HepG2 (cell line): ENCODE measurements at regions not wholly inside any gene's neighbourhood (a gene's known extent, or its start where the extent isn't known, plus 50 kb on each side); places are given as distances from the start of the nearest gene placed in this dataset.

Experiments
- ATAC-seq: fragments of 200-7000 bp; cut with Tn5 transposase; 3 replicates; pipeline ENCODE4 v1.9.1; 2020; ENCODE audit warnings: mild to moderate bottlenecking, moderate library complexity
- BruUV-seq: library from RNA; stranded (reverse); fragments of 400-500 nt; replicated peaks from 2 replicates; lab custom pipeline; 2021; lab: Mats Ljungman, UMichigan
- CTCF ChIA-PET: fragments of 300-600 bp; formaldehyde crosslinking; extraction: SDS; loops from one replicate; lab custom pipeline; 2021; ENCODE audit warnings: low total read pairs, inconsistent platforms, low intra/inter-chr PET ratio; lab: Yijun Ruan, JAX
- POLR2A ChIA-PET: fragments of 350-600 bp; sonication (Branson Sonifier 250); formaldehyde crosslinking; loops from one replicate; lab custom pipeline; 2020; ENCODE audit warnings: antibody characterized with exemption, inconsistent platforms; lab: Yijun Ruan, JAX
- DNase-seq: peaks from one replicate; pipeline ENCODE4 v3.0.0-alpha.2; 2015; ENCODE audit warnings: low spot score
- FAIRE-seq: peaks from 3 replicates; lab custom pipeline; 2011; peaks lifted over from hg19 to GRCh38; lab: Jason Lieb, UNC
- H2AFZ ChIP-seq: one replicate; pipeline ENCODE4 v1.6.1; 2011; ENCODE audit warnings: low read length, inconsistent platforms
- H3K27ac ChIP-seq: fragments of 300-600 bp; 3 replicates; pipeline ENCODE4 v1.8.0; 2011; ENCODE audit warnings: mixed run types, mild to moderate bottlenecking, mixed read lengths, low read length, inconsistent platforms; ENCODE audit not compliant: insufficient read depth; ENCODE audit errors: extremely low read length
- H3K27me3 ChIP-seq, 2 experiments: fragments of 200-600 bp in 1 of 2; 2 replicates in 1 of 2; 3 replicates in 1 of 2; pipeline versions ENCODE4 v1.6.0 to v1.8.0; 2011; ENCODE audit warnings: low read length in 2 of 2, mild to moderate bottlenecking in 2 of 2, moderate library complexity in 2 of 2, inconsistent platforms in 1 of 2; ENCODE audit not compliant: insufficient read depth in 2 of 2, control insufficient read depth in 1 of 2
- H3K36me3 ChIP-seq, 2 experiments: fragments of 200-600 bp in 1 of 2; replicated peaks in 1 of 2; 2 replicates in 1 of 2; 3 replicates in 1 of 2; pipeline versions ENCODE4 v1.5.1 to v1.8.0; 2011; ENCODE audit warnings: low read length in 2 of 2, inconsistent platforms in 1 of 2; ENCODE audit not compliant: insufficient read depth in 2 of 2, control insufficient read depth in 1 of 2
- H3K4me1 ChIP-seq: 2 replicates; pipeline ENCODE4 v1.5.1; 2012; ENCODE audit warnings: low read length, inconsistent platforms; ENCODE audit not compliant: insufficient read depth
- H3K4me2 ChIP-seq: 2 replicates; pipeline ENCODE4 v1.6.0; 2011; ENCODE audit warnings: low read depth, low read length, inconsistent platforms
- H3K4me3 ChIP-seq, 3 experiments: fragments of 200-600 bp in 1 of 3; sonication (generic), shearing (Covaris generic) in 1 of 3; replicated peaks in 1 of 3; 2 replicates each; pipeline ENCODE4 v1.5.1; 2011 to 2016; ENCODE audit warnings: low read length in 3 of 3, inconsistent platforms in 2 of 3, low read depth in 2 of 3, mild to moderate bottlenecking in 2 of 3, control low read depth in 1 of 3, mixed read lengths in 1 of 3; ENCODE audit not compliant: insufficient read depth in 1 of 3
- H3K79me2 ChIP-seq: one replicate; pipeline ENCODE4 v1.6.1; 2011; ENCODE audit warnings: low read length, inconsistent platforms; ENCODE audit not compliant: insufficient read depth
- H3K9ac ChIP-seq: 2 replicates; pipeline ENCODE4 v1.6.0; 2011; ENCODE audit warnings: mild to moderate bottlenecking, low read depth, low read length, inconsistent platforms; ENCODE audit not compliant: insufficient read depth
- H3K9me3 ChIP-seq: 2 replicates; pipeline ENCODE4 v1.5.1; 2012; ENCODE audit warnings: mild to moderate bottlenecking, low read length
- H4K20me1 ChIP-seq: 2 replicates; pipeline ENCODE4 v1.6.0; 2011; ENCODE audit warnings: inconsistent platforms, mild to moderate bottlenecking, low read length, moderate library complexity; ENCODE audit not compliant: insufficient read depth
- ARHGAP35 ChIP-seq: sonication (generic); formaldehyde crosslinking; IDR thresholded peaks from 2 replicates; pipeline ENCODE4 v1.9.0; 2022; ENCODE audit warnings: mild to moderate bottlenecking, inconsistent platforms, moderate library complexity, missing genetic modification reagents, borderline replicate concordance
- BRCA1 ChIP-seq: sonication (generic); formaldehyde crosslinking; IDR thresholded peaks from 2 replicates; pipeline ENCODE4 v1.4.0; 2020; ENCODE audit warnings: missing genetic modification reagents
- GTF2F1 ChIP-seq: fragments of 150-350 bp; IDR thresholded peaks from 2 replicates; pipeline ENCODE4 v1.6.1; 2014; ENCODE audit warnings: low read length
- MAF1 ChIP-seq: sonication (generic); formaldehyde crosslinking; IDR thresholded peaks from 2 replicates; pipeline ENCODE4 v1.5.0; 2020; ENCODE audit warnings: missing genetic modification reagents, borderline replicate concordance
- NRL ChIP-seq: sonication (generic); formaldehyde crosslinking; IDR thresholded peaks from 2 replicates; pipeline ENCODE4 v1.5.0; 2020; ENCODE audit warnings: missing genetic modification reagents, mild to moderate bottlenecking, moderate library complexity, borderline replicate concordance
- PBX2 ChIP-seq: IDR thresholded peaks from 2 replicates; pipeline ENCODE4 v1.6.1; 2016; ENCODE audit warnings: control low read depth
- PCBP2 ChIP-seq: fragments of 200-400 bp; formaldehyde crosslinking; optimal IDR thresholded peaks from 2 replicates; pipeline ENCODE3; 2018; ENCODE audit warnings: low read length, low read depth; ENCODE audit not compliant: poor library complexity, severe bottlenecking
- PHF8 ChIP-seq: sonication (generic); formaldehyde crosslinking; IDR thresholded peaks from 2 replicates; pipeline ENCODE4 v1.5.0; 2020; ENCODE audit warnings: missing genetic modification reagents
- TP53 ChIP-seq: sonication (generic); formaldehyde crosslinking; conservative IDR thresholded peaks from 2 replicates; pipeline ENCODE4 v1.4.0; 2020; ENCODE audit warnings: missing genetic modification reagents
- ZMYM3 ChIP-seq: sonication (generic); formaldehyde crosslinking; IDR thresholded peaks from 2 replicates; pipeline ENCODE4 v1.5.1; 2020; ENCODE audit warnings: mild to moderate bottlenecking, missing genetic modification reagents
- ZNF326 ChIP-seq: sonication (generic); formaldehyde crosslinking; IDR thresholded peaks from 2 replicates; pipeline ENCODE4 v1.4.0; 2020; ENCODE audit warnings: missing genetic modification reagents, borderline replicate concordance
- ZNF777 ChIP-seq: sonication (generic); formaldehyde crosslinking; IDR thresholded peaks from 2 replicates; pipeline ENCODE4 v1.4.0; 2020; ENCODE audit warnings: missing genetic modification reagents
- ZSCAN20 ChIP-seq: sonication (generic); formaldehyde crosslinking; IDR thresholded peaks from 2 replicates; pipeline ENCODE4 v1.4.0; 2020; ENCODE audit warnings: missing genetic modification reagents, mild to moderate bottlenecking, borderline replicate concordance
- WGBS: methylation state at CpG from one replicate; pipeline ENCODE4 v1.1.6; 2017; ENCODE audit warnings: low lambda C conversion rate; 5-methylcytosine and 5-hydroxymethylcytosine counted together
- in situ Hi-C: cut with HindIII; loops from 2 replicates; pipeline ENCODE4 v1.10.0; 2017; ENCODE audit warnings: low pct_unique_long_range_greater_than_20kb; ENCODE audit not compliant: extremely low pct_ligation_motif_present
- intact Hi-C: fragments of 100-400 bp; cut with micrococcal nuclease; formaldehyde crosslinking; loops from one replicate; pipeline ENCODE4 v1.10.0; 2022; ENCODE audit not compliant: unreplicated experiment
- TF ChIP-seq, protein P1 (sequence below): IDR thresholded peaks from 2 replicates; pipeline ENCODE4 v1.6.1; 2016
- TF ChIP-seq, protein P2 (sequence below): sonication (generic); formaldehyde crosslinking; IDR thresholded peaks from 2 replicates; pipeline ENCODE4 v1.8.0; 2022; ENCODE audit warnings: mild to moderate bottlenecking, missing genetic modification reagents, moderate library complexity

DNA sequence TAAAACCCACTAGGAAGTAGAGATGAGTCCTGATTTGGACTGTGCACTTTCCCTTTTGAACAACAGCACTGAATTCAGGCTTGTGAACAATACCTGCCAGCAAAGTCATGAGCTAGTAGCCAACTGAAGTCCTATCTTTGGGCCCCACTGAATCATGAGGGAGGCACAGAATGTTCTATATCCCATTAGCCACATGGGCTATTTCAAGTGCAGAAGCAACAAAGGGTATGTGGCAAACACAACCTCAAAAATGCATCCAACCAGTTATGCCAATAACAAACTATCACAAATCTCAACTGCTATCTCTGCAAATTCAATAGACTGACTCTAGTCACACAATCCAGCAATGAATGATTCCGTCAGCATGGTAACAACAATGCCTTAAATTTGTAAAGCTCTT, 276.0 kb downstream of the MRPL39 start:
- Histone ChIP-seq H3K27me3 (no peaks in the 10 kb centered on the region), H3K79me2 (no peaks in the 10 kb centered on the region), H3K4me3 (no peak overlapping the region), H3K27ac (no peak overlapping the region), H4K20me1 (no peaks in the 10 kb centered on the region), H3K9ac (no peak overlapping the region), H3K9me3 (peaks cover 89% of the 10 kb centered on the region), H2AFZ (no peak overlapping the region), H3K4me1 (no peaks in the 10 kb centered on the region), H3K4me2 (no peak overlapping the region), H3K36me3 (no peaks in the 10 kb centered on the region)
- ChIA-PET CTCF (no interaction called here), POLR2A (no interaction called here)
- FAIRE-seq, result no peak
- no peak for TF ChIP-seq PBX2 (CRISPR knock-in tag)
- no peak for TF ChIP-seq ZMYM3
- TF ChIP-seq, protein P1, sequence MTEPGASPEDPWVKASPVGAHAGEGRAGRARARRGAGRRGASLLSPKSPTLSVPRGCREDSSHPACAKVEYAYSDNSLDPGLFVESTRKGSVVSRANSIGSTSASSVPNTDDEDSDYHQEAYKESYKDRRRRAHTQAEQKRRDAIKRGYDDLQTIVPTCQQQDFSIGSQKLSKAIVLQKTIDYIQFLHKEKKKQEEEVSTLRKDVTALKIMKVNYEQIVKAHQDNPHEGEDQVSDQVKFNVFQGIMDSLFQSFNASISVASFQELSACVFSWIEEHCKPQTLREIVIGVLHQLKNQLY, result no peak
- TF ChIP-seq PCBP2, result no peak
- no peak for TF ChIP-seq ZSCAN20 (CRISPR knock-in tag)
- TF ChIP-seq PHF8 (CRISPR knock-in tag), result no peak
- TF ChIP-seq TP53 (CRISPR knock-in tag), result no peak
- TF ChIP-seq BRCA1, result no peak
- no peak for TF ChIP-seq NRL (CRISPR knock-in tag)
- no peak for TF ChIP-seq GTF2F1
- no peak for TF ChIP-seq ZNF326 (CRISPR knock-in tag)
- no peak for TF ChIP-seq ARHGAP35 (CRISPR knock-in tag)
- no peak for TF ChIP-seq ZNF777 (CRISPR knock-in tag)
- TF ChIP-seq MAF1 (CRISPR knock-in tag), result no peak
- TF ChIP-seq, protein P2, sequence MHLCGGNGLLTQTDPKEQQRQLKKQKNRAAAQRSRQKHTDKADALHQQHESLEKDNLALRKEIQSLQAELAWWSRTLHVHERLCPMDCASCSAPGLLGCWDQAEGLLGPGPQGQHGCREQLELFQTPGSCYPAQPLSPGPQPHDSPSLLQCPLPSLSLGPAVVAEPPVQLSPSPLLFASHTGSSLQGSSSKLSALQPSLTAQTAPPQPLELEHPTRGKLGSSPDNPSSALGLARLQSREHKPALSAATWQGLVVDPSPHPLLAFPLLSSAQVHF, result no peak
- WGBS, result 28% methylated on average over 1 of the region's 1 CpG
- no peak for ATAC-seq
- BruUV-seq, result no TSS peak
- intact Hi-C loops (no loop called here), in situ Hi-C loops (no loop called here)
- no peak for DNase-seq
